HUES48 (cell line): ENCODE measurements at regions not wholly inside any gene's neighbourhood (a gene's known extent, or its start where the extent isn't known, plus 50 kb on each side); places are given as distances from the start of the nearest gene placed in this dataset.
"Not testable (repeated sequence)": the region's sequence is repeated elsewhere in the genome, so short reads cannot be mapped to it uniquely, and the experiment has no call there.

Experiments used
- H3K27ac ChIP-seq: one replicate; pipeline ENCODE4 v1.7.0; 2013; ENCODE audit warnings: low read depth, low read length, inconsistent platforms
- H3K27me3 ChIP-seq: 2 replicates; pipeline ENCODE4 v1.6.1; 2013; ENCODE audit warnings: mild to moderate bottlenecking, low read length; ENCODE audit not compliant: control insufficient read depth, insufficient read depth
- H3K36me3 ChIP-seq: 2 replicates; pipeline ENCODE4 v1.6.1; 2013; ENCODE audit warnings: low read length; ENCODE audit not compliant: control insufficient read depth, insufficient read depth
- H3K4me1 ChIP-seq: 2 replicates; pipeline ENCODE4 v1.6.1; 2013; ENCODE audit warnings: mild to moderate bottlenecking, low read length; ENCODE audit not compliant: control insufficient read depth, insufficient read depth
- H3K4me3 ChIP-seq: 2 replicates; pipeline ENCODE4 v1.5.1; 2013; ENCODE audit warnings: mild to moderate bottlenecking, low read depth, low read length
- H3K9ac ChIP-seq: 2 replicates; pipeline ENCODE4 v1.6.1; 2013; ENCODE audit warnings: mild to moderate bottlenecking, low read depth, low read length, moderate library complexity
- H3K9me3 ChIP-seq: 2 replicates; pipeline ENCODE4 v1.6.1; 2013; ENCODE audit warnings: low read length; ENCODE audit not compliant: control insufficient read depth, insufficient read depth

DNA sequence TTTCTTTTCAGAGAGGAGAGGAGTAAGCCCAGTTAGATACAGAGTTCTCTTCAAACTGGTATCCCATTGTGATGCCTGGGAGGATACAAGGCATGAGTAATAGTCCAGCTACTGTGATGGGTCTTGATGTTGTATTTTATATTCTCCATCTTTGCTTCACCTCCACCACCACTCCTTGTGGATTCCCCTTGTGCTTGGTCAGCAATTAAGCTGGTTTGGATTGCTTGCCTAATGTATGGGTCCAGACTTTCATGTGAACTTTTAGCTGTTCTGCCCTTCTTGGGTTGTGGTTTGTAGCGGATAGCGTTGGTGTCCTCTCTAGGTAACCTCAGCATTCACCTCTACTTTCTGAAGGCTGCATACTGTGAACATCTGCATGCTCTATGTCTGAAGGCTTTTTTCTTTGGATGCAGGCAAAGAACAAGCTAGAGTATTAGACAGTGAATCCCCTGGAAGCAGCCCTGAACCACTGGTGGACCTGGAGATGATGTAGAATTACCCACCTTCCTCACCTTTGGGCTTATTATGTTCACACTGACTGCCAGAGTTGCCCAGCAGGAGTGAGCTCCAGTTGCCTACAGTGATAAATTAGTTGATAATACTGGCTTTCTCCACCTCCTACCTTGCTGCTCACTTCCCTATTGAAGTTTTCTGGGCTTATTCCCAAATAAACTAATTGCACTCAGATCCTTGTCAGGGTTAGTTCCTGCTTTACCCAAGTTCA lies 126.5 kb upstream of the MTPN start:
- Histone ChIP-seq H3K4me3 (no peak overlapping the region), H3K9me3 (peaks cover 15% of the 10 kb centered on the region), H3K9ac (no peak overlapping the region), H3K27me3 (no peaks in the 10 kb centered on the region), H3K36me3 (no peaks in the 10 kb centered on the region), H3K27ac (no peak overlapping the region), H3K4me1 (no peaks in the 10 kb centered on the region)

DNA sequence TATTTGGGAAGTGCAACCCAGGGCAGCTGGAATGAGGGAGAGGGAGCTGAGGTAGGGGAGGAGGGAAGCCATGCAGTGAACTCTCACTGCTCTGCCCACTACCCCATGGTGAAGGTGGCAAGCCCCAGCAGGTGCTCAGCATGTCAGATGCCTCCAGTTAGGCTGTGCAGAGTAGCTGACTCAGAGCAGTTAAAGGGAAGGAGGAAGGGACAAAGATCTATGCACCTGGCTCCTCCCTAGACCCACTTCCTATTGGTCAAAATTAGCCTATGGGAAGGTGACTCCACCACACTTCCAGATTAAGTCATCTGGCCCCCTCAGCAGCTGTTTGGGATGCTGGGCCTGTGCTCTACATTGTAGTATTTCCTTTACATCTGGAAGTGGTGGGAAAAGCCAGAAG lies 125.7 kb upstream of the MTPN start:
- H3K36me3 ChIP-seq: no peaks in the 10 kb centered on the region
- no peak overlapping the region for H3K27ac ChIP-seq
- no peaks in the 10 kb centered on the region for H3K27me3 ChIP-seq
- no peaks in the 10 kb centered on the region for H3K4me1 ChIP-seq
- H3K4me3 ChIP-seq: no peak overlapping the region
- H3K9me3 ChIP-seq: peaks cover 15% of the 10 kb centered on the region
- no peak overlapping the region for H3K9ac ChIP-seq

DNA sequence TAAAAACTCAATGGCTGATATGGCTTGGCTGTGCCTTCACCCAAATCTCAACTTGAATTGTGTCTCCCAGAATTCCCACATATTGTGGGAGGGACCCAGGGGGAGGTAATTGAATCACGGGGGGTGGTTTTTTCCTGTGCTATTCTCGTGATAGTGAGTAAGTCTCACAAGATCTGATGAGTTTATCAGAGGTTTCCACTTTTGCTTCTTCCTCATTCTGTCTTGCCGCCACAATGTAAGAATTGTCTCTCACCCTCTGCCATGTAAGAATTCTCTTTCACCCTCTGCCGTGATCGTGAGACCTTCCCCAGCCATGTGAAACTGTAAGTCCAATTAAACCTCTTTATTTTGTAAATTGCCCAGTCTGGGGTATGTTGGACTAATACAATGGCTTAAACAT lies 115.6 kb upstream of the MTPN start:
- not testable (repeated sequence) for H3K4me3 ChIP-seq, H3K9ac ChIP-seq, H3K27me3 ChIP-seq

DNA sequence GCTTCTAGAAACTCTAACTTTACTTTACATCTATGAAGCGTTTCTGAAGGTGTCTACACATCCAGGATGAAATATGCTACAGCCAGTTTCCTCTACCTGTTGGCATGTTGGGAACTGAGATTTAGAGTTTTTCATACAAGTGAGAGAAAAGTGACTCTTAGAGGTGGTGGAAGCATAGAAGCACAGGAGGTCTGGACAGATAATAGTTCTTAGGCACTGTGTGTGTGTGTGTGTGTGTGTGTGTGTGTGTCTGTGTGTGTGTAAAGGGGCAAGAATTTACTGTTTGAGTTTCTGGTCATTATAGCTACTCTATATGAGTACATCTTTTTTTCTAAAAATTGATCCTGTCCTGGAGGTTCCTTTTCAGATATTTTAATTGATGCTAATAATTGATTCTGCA lies 110.7 kb upstream of the MTPN start:
- Histone ChIP-seq H3K36me3 (no peaks in the 10 kb centered on the region), H3K4me3 (no peak overlapping the region), H3K4me1 (peaks cover 9% of the 10 kb centered on the region)

More for the DNA sequence above, 115.6 kb upstream of the MTPN start:
- H3K36me3 ChIP-seq, H3K27ac ChIP-seq, H3K9me3 ChIP-seq, H3K4me1 ChIP-seq: not testable (repeated sequence)

DNA sequence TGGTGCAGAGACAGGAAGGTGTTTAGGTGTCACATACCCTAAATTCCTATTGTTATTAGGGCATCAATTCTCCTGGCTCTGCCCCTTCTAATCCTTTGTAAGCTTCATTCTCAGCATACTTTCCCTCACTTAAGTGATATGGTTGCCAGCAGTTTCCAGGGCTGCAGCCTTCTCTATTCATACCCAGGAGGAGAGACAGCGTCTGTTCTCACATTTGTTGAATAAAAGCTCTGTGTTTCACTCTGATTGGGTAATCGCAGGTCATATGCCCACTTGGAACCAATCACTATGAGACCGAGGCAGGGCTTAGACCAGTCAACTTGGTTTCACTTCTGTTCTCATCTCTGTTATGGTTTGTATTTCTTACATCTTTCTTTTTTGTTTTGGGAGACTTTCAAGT lies 109.6 kb upstream of the MTPN start:
- Histone ChIP-seq H3K4me3 (peak overlapping the region; percentile 50), H3K9ac (no peak overlapping the region)

More for the DNA sequence above, 110.7 kb upstream of the MTPN start:
- Histone ChIP-seq H3K9me3 (no peaks in the 10 kb centered on the region), H3K9ac (no peak overlapping the region), H3K27ac (no peak overlapping the region), H3K27me3 (no peaks in the 10 kb centered on the region)

DNA sequence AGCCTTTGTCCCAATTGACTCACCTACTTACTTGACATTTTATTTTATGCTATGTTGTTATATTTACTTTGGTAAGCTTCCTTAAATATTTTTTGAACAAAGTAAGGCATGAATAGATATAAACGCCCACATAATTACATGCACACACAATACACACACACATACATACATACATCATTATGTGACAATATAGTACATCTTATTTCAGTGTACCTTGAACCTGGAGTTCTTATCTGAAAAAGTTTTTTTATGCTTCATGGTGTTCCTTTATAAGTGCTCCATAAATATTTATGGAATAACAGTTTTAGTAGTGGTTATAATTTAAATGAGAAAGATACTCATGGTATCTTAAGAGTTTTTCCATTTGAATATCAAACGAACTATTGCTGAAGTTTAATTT lies 102.8 kb upstream of the MTPN start:
- Histone ChIP-seq H3K4me1 (no peaks in the 10 kb centered on the region; the same call in 1 of the 2 replicates), H3K4me3 (no peak overlapping the region), H3K27ac (no peak overlapping the region), H3K9ac (no peak overlapping the region), H3K27me3 (no peaks in the 10 kb centered on the region), H3K9me3 (no peaks in the 10 kb centered on the region), H3K36me3 (no peaks in the 10 kb centered on the region)

More for the DNA sequence above, 109.6 kb upstream of the MTPN start:
- H3K36me3 ChIP-seq: no peaks in the 10 kb centered on the region
- no peaks in the 10 kb centered on the region for H3K27me3 ChIP-seq
- no peaks in the 10 kb centered on the region for H3K9me3 ChIP-seq
- peak overlapping the region; percentile 28 for H3K27ac ChIP-seq
- H3K4me1 ChIP-seq: peaks cover 9% of the 10 kb centered on the region

DNA sequence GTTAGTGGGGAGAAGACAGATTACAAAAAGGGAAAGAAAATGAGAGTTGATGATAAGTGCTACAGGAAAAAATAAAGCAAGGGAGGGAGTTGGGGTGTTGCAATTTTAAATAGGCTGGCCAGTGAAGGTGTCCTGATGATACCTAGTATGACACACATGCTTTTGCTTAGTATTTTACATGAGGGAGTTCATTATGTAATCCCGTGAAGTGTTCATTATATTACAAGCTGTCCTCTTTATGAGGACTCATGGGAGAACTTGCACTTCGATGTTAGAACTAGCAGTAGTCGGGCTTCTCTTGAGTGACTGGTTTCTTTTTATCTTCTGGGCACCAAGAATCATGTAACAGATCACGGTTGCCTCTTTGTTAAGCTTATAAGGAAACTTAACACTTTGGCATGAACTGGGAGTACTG lies 102.3 kb upstream of the MTPN start:
- no peaks in the 10 kb centered on the region for H3K36me3 ChIP-seq

DNA sequence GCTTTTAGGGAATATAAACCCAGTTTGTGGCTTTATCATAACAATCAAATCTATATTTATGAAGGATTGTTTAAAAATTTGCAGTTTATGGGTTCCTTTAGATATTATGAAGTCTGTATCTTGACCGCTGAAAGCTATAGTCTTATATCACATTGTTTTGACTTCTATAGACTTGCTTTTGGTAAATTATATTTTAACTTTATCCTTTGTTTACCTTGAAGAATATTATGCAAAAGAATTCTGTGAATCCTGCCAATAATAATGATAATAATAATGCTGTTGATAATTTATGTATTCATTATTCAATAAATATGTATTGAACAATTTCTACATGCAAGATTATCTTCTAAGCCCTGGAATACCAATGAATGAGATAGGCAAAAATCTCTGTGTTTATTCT lies 101.9 kb upstream of the MTPN start:
- Histone ChIP-seq H3K4me3 (no peak overlapping the region), H3K27me3 (no peaks in the 10 kb centered on the region), H3K9me3 (no peaks in the 10 kb centered on the region), H3K36me3 (no peaks in the 10 kb centered on the region), H3K4me1 (no peaks in the 10 kb centered on the region; the same call in 1 of the 2 replicates), H3K27ac (no peak overlapping the region), H3K9ac (no peak overlapping the region)

More for the DNA sequence above, 102.3 kb upstream of the MTPN start:
- H3K4me3 ChIP-seq: no peak overlapping the region
- H3K27ac ChIP-seq: no peak overlapping the region
- no peak overlapping the region for H3K9ac ChIP-seq
- H3K4me1 ChIP-seq: no peaks in the 10 kb centered on the region; the same call in 1 of the 2 replicates
- no peaks in the 10 kb centered on the region for H3K27me3 ChIP-seq
- no peaks in the 10 kb centered on the region for H3K9me3 ChIP-seq

DNA sequence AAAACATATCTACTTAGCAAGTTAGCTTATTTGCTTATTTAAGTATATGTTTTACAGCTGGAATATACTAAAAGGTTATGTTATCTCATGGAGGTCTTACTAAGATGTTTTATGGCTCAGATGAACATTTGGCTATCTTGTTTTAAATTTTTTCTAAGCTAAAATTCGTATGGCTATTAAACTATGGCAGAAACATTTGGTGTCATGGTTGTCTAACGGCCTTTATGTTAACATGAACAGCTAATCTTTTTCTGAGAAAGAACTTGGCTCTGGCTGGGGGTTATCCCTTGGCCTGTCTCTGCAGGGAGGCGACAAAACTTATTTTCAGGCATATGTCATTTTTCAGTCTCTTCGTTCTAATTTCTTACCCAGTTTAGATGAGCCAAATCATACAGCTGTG lies 101.5 kb upstream of the MTPN start:
- Histone ChIP-seq H3K9ac (no peak overlapping the region), H3K27me3 (no peaks in the 10 kb centered on the region), H3K4me3 (no peak overlapping the region), H3K36me3 (no peaks in the 10 kb centered on the region), H3K4me1 (no peaks in the 10 kb centered on the region; the same call in 1 of the 2 replicates), H3K27ac (no peak overlapping the region), H3K9me3 (no peaks in the 10 kb centered on the region)

DNA sequence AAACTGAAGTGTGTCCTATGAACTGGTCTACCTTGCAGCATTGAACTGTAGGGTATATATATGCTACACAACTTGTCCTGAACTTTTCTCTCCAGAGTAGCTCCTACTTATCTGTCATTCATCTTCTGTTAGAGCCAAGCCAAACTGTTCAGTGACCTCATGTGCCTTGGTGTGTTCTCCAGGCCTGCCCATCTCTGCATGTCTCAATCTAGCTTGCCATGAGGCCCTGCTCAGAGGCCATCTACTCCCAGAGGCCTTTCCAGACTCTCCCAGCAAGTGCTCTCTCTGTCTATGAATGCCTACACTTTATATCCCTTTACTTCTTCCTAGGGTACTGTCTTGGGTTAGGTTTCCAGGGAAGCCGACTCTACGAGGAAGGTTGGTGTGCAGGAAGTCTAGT lies 99.8 kb upstream of the MTPN start:
- Histone ChIP-seq H3K9me3 (no peaks in the 10 kb centered on the region), H3K27me3 (no peaks in the 10 kb centered on the region), H3K27ac (no peak overlapping the region), H3K36me3 (no peaks in the 10 kb centered on the region), H3K4me3 (no peak overlapping the region), H3K9ac (no peak overlapping the region), H3K4me1 (no peaks in the 10 kb centered on the region; the same call in 1 of the 2 replicates)

DNA sequence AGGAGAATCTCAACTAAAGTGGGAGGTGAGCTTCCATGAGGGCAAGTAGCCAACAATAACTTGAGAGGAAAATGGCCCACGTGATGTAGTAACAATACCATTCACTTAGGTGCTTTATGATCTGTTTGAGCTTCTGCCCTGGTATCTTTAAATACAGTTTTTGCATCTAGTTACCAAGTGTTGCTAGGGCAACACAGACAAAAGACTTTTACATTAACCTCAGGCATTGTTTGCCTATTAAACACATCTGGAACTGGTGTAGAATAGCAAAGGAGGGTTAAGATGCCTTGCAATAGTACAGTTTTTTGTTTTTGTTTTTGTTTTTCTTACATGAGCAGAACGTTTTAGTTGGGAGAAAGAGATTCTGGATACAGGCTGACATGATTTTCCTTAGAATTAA lies 97.7 kb upstream of the MTPN start:
- Histone ChIP-seq H3K4me1 (no peaks in the 10 kb centered on the region), H3K4me3 (no peak overlapping the region), H3K27ac (no peak overlapping the region), H3K9me3 (no peaks in the 10 kb centered on the region), H3K36me3 (no peaks in the 10 kb centered on the region), H3K9ac (no peak overlapping the region), H3K27me3 (no peaks in the 10 kb centered on the region)
